B cell (primary cell): ENCODE measurements at regions not wholly inside any gene's neighbourhood (a gene's known extent, or its start where the extent isn't known, plus 50 kb on each side); places are given as distances from the start of the nearest gene placed in this dataset.

Source experiments
- ATAC-seq: fragments of 200-7000 bp; cut with Tn5 transposase; one replicate; pipeline ENCODE4 v1.10.0; 2021; ENCODE audit warnings: low read depth, mild to moderate bottlenecking, moderate number of reproducible peaks, moderate library complexity
- CTCF ChIA-PET: fragments of 350-600 bp; sonication (Branson Sonifier 250); formaldehyde crosslinking; loops from one replicate; lab custom pipeline; 2021; ENCODE audit warnings: antibody characterized with exemption, inconsistent platforms; lab: Charles Lee
- POLR2A ChIA-PET: fragments of 350-600 bp; sonication (Branson Sonifier 250); formaldehyde crosslinking; loops from one replicate; lab custom pipeline; 2021; ENCODE audit warnings: antibody characterized with exemption; lab: Charles Lee
- DNase-seq: peaks from one replicate; pipeline ENCODE4 v3.0.0; 2013
- H2AFZ ChIP-seq: 2 replicates; pipeline ENCODE4 v1.6.1; 2012; ENCODE audit warnings: mild to moderate bottlenecking, low read depth, low read length; ENCODE audit not compliant: insufficient read depth, poor library complexity, severe bottlenecking
- H3K27ac ChIP-seq, 2 donors: 1 replicate in 1 of 2; 2 replicates in 1 of 2; pipeline ENCODE4 v1.5.1; 2012 to 2013; ENCODE audit warnings: low read length in 2 of 2, mild to moderate bottlenecking in 2 of 2, moderate library complexity in 1 of 2
- H3K27me3 ChIP-seq, 4 experiments: fragments of 200-600 bp in 1 of 4; sonication (generic) in 1 of 4; replicated peaks in 1 of 4; 1 replicate in 2 of 4; 2 replicates in 2 of 4; pipeline versions ENCODE4 v1.6.1 to v1.7.0; 2013 to 2016; ENCODE audit warnings: low read length in 3 of 4, mild to moderate bottlenecking in 2 of 4, mixed read lengths in 1 of 4, moderate library complexity in 1 of 4; ENCODE audit not compliant: insufficient read depth in 4 of 4, control insufficient read depth in 3 of 4; ENCODE audit errors: control extremely low read depth in 1 of 4
- H3K36me3 ChIP-seq, 2 experiments: replicated peaks in 1 of 2; 1 replicate in 1 of 2; 2 replicates in 1 of 2; pipeline versions ENCODE4 v1.6.1 to v1.7.1; 2013; ENCODE audit warnings: low read length in 1 of 2; ENCODE audit not compliant: insufficient read depth in 2 of 2, control insufficient read depth in 1 of 2; ENCODE audit errors: control extremely low read depth in 1 of 2, extremely low read depth in 1 of 2
- H3K4me1 ChIP-seq, 2 donors: fragments of 200-600 bp in 1 of 2; sonication (generic) in 1 of 2; 1 replicate in 1 of 2; 2 replicates in 1 of 2; pipeline versions ENCODE4 v1.5.1 to v1.6.1; 2013 to 2017; ENCODE audit warnings: low read length in 2 of 2; ENCODE audit not compliant: control insufficient read depth in 2 of 2, insufficient read depth in 2 of 2
- H3K4me2 ChIP-seq: replicated peaks from 2 replicates; pipeline ENCODE3; 2012; ENCODE audit warnings: mild to moderate bottlenecking, low read depth, low read length; ENCODE audit not compliant: poor library complexity, severe bottlenecking
- H3K4me3 ChIP-seq, 5 experiments: fragments of 200-600 bp in 1 of 5; sonication (generic) in 1 of 5; 1 replicate in 3 of 5; 2 replicates in 2 of 5; pipeline versions ENCODE4 v1.5.1 to v1.7.0; 2011 to 2016; ENCODE audit warnings: low read length in 4 of 5, mild to moderate bottlenecking in 4 of 5, low read depth in 2 of 5, control low read depth in 1 of 5, moderate library complexity in 1 of 5; ENCODE audit not compliant: insufficient read depth in 1 of 5; ENCODE audit errors: control extremely low read depth in 1 of 5, extremely low read depth in 1 of 5
- H3K79me2 ChIP-seq: fragments of 200-600 bp; sonication (generic); one replicate; pipeline ENCODE4 v1.6.0; 2016; ENCODE audit warnings: low read length; ENCODE audit not compliant: control insufficient read depth, insufficient read depth
- H3K9ac ChIP-seq: fragments of 200-600 bp; sonication (generic); 2 replicates; pipeline ENCODE4 v1.6.1; 2017; ENCODE audit warnings: mild to moderate bottlenecking, low read length, moderate library complexity
- H3K9me3 ChIP-seq, 3 donors: one replicate each; pipeline versions ENCODE4 v1.6.1 to v1.7.1; 2013; ENCODE audit warnings: low read length in 2 of 3; ENCODE audit not compliant: control insufficient read depth in 2 of 3, insufficient read depth in 1 of 3; ENCODE audit errors: control extremely low read depth in 1 of 3
- H4K20me1 ChIP-seq: 2 replicates; pipeline ENCODE4 v1.6.0; 2012; ENCODE audit warnings: mild to moderate bottlenecking, low read length; ENCODE audit not compliant: insufficient read depth, control insufficient read depth, poor library complexity, severe bottlenecking
- H3K27ac Mint-ChIP-seq: one replicate; pipeline ENCODE4 v1.8.0; 2021; ENCODE audit warnings: mixed read lengths
- H3K27me3 Mint-ChIP-seq: one replicate; pipeline ENCODE4 v1.8.0; 2021; ENCODE audit warnings: mixed read lengths
- H3K4me1 Mint-ChIP-seq: one replicate; pipeline ENCODE4 v1.8.0; 2021; ENCODE audit warnings: mixed read lengths
- H3K4me3 Mint-ChIP-seq: one replicate; pipeline ENCODE4 v1.8.0; 2021; ENCODE audit warnings: mixed read lengths
- H3K9me3 Mint-ChIP-seq: one replicate; pipeline ENCODE4 v1.8.0; 2022; ENCODE audit warnings: mixed read lengths; ENCODE audit not compliant: insufficient read depth
- EZH2 ChIP-seq: IDR thresholded peaks from 2 replicates; pipeline ENCODE4 v1.6.1; 2012; ENCODE audit warnings: borderline replicate concordance, low read depth, mild to moderate bottlenecking, moderate library complexity, low read length; ENCODE audit not compliant: insufficient read depth, poor library complexity, severe bottlenecking
- WGBS: methylation state at CpG from one replicate; pipeline ENCODE4 v1.1.5; 2013; ENCODE audit warnings: missing lambda C conversion rate; ENCODE audit not compliant: insufficient coverage; 5-methylcytosine and 5-hydroxymethylcytosine counted together
- intact Hi-C: fragments of 100-400 bp; cut with micrococcal nuclease; formaldehyde crosslinking; loops from one replicate; pipeline ENCODE4 v1.10.0; 2022
- TF ChIP-seq, protein P1 (sequence below): fragments of 200-600 bp; IDR thresholded peaks from one replicate; pipeline ENCODE4 v1.8.0; 2022; ENCODE audit warnings: antibody characterized with exemption, mild to moderate bottlenecking

DNA sequence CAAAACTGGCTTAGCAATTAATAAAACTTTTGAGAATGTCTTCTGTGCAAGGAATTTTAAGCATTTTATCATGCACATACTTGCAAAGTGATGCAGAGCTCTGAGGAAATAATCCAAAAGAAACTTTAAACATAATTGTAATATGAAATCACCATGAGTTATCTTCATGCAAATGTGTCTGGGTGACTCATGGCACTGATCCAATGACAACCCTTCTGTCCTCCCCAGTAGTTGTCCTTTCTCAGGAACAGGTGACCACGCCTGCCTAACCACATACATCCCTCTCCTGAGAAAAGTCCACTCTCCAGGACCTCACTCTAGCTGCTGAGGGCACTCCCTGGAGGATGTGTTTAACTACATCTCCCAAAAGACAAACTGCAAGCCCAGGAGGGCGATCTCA is 530.6 kb upstream of the IL12A start:
- H3K4me3 Mint-ChIP-seq = no peak overlapping the region

DNA sequence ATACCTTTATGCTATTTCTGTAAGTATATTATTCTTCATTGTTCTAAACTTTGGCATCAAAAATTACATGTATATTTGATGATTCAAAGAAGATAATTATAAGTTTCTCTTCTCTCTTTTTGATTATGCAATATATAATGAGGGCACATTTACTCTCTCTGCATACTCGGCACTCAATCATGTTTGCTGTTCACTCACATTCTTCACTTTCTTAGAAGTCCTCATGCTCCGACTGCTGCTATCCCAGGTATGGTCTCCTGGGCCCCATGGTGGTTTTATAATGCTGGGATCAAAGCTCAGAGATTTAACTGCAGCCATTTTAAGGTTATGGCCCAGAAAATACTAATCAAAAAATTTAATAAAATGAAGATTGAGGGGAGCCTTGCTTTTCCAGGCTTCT is 529.7 kb upstream of the IL12A start:
- ChIA-PET POLR2A (no interaction called here), CTCF (no interaction called here)
- TF ChIP-seq, protein P1, sequence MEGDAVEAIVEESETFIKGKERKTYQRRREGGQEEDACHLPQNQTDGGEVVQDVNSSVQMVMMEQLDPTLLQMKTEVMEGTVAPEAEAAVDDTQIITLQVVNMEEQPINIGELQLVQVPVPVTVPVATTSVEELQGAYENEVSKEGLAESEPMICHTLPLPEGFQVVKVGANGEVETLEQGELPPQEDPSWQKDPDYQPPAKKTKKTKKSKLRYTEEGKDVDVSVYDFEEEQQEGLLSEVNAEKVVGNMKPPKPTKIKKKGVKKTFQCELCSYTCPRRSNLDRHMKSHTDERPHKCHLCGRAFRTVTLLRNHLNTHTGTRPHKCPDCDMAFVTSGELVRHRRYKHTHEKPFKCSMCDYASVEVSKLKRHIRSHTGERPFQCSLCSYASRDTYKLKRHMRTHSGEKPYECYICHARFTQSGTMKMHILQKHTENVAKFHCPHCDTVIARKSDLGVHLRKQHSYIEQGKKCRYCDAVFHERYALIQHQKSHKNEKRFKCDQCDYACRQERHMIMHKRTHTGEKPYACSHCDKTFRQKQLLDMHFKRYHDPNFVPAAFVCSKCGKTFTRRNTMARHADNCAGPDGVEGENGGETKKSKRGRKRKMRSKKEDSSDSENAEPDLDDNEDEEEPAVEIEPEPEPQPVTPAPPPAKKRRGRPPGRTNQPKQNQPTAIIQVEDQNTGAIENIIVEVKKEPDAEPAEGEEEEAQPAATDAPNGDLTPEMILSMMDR = no peak
- TF ChIP-seq EZH2 = no peak
- Mint-ChIP-seq H3K27me3 (no peaks in the 10 kb centered on the region), H3K9me3 (no peaks in the 10 kb centered on the region), H3K4me3 (no peak overlapping the region), H3K4me1 (no peaks in the 10 kb centered on the region), H3K27ac (no peak overlapping the region)
- WGBS = no CpG with 5 or more reads among the region's 2 CpGs
- Histone ChIP-seq H3K9me3 (no peaks in the 10 kb centered on the region), H4K20me1 (no peaks in the 10 kb centered on the region), H3K9ac (no peak overlapping the region), H3K4me1 (no peaks in the 10 kb centered on the region), H3K4me3 (no peak overlapping the region), H3K36me3 (no peaks in the 10 kb centered on the region), H2AFZ (no peak overlapping the region), H3K27me3 (no peaks in the 10 kb centered on the region), H3K79me2 (no peaks in the 10 kb centered on the region), H3K27ac (no peak overlapping the region), H3K4me2 (no peak overlapping the region)
- no peak for DNase-seq
- ATAC-seq = no peak
- intact Hi-C loops = no loop called here

More for the DNA sequence above, 530.6 kb upstream of the IL12A start:
- Mint-ChIP-seq H3K27ac (no peak overlapping the region), H3K27me3 (no peaks in the 10 kb centered on the region), H3K9me3 (no peaks in the 10 kb centered on the region), H3K4me1 (no peaks in the 10 kb centered on the region)
- H3K4me3 ChIP-seq = no peak overlapping the region
- TF ChIP-seq EZH2 = no peak
- TF ChIP-seq, protein P1 = no peak
- WGBS = 32% methylated on average over 2 of the region's 2 CpGs
- H2AFZ ChIP-seq = no peak overlapping the region
- no peak for DNase-seq
- H3K27me3 ChIP-seq = no peaks in the 10 kb centered on the region
- no peaks in the 10 kb centered on the region for H3K79me2 ChIP-seq
- no peaks in the 10 kb centered on the region for H3K9me3 ChIP-seq
- ATAC-seq = no peak
- intact Hi-C loops = no loop called here
- H4K20me1 ChIP-seq = no peaks in the 10 kb centered on the region
- H3K9ac ChIP-seq = no peak overlapping the region
- H3K4me1 ChIP-seq = no peaks in the 10 kb centered on the region
- H3K27ac ChIP-seq = no peak overlapping the region
- no peak overlapping the region for H3K4me2 ChIP-seq
- ChIA-PET POLR2A (no interaction called here), CTCF (no interaction called here)
- no peaks in the 10 kb centered on the region for H3K36me3 ChIP-seq
